HG03469 (cell line): ENCODE measurements at regions not wholly inside any gene's neighbourhood (a gene's known extent, or its start where the extent isn't known, plus 50 kb on each side); places are given as distances from the start of the nearest gene placed in this dataset.
"Not testable (repeated sequence)": the region's sequence is repeated elsewhere in the genome, so short reads cannot be mapped to it uniquely, and the experiment has no call there.

Source experiments
- ATAC-seq: cut with Tn5 transposase; IDR thresholded peaks from one replicate; pipeline ENCODE4 v1.9.1; 2021; ENCODE audit warnings: mild to moderate bottlenecking, moderate library complexity, moderate number of reproducible peaks; ENCODE audit not compliant: unreplicated experiment

GRCh38 chr2:83808878-83809277 is 650.2 kb downstream of the SUCLG1 start:
- ATAC-seq = no peak

GRCh38 chr2:83802604-83803003 is 656.5 kb downstream of the SUCLG1 start:
- ATAC-seq = no peak

DNA sequence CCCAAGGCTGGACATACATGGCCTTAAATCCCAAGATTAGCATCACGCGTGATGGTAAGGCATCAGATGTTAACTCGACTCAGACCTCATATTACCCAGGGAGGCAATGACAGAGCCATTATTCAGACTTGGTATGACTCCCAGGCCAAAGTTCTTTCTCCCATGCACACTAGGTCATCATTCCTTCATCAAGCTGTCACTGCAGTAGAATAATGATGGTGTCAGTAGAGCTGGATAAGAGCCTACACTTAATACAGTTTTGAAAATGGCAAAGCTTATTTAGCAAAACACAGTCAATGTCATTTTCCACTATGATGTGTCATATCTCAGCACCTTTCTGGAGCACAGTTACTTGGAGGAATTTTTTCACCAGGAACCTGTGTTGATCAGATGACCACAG is 663.3 kb downstream of the SUCLG1 start:
- no peak for ATAC-seq

DNA sequence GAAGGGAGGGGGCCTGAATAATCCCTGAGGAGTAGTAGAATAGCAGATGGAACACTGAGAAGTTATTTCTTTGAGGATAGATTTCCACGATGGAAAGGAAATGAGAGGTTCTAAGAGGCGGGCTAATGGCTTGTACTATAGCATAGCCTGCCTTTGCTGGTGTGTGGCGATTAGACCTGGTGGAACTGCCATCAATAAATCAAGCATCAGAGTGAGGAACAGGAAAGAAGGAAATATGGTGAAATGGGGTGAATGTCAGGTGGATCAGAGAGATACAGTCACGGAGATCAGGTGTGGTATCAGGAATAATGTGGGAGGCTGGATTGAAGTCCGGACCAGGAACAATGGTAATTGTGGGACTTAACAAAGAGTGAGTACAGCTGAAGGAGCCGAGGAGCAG is 668.6 kb downstream of the SUCLG1 start:
- not testable (repeated sequence) for ATAC-seq

- not testable (repeated sequence) for ATAC-seq
Measured at GRCh38 chr2:83789674-83790073, 669.4 kb downstream of the SUCLG1 start.

- ATAC-seq = not testable (repeated sequence)
Measured at GRCh38 chr2:83788938-83789566, 670.0 kb downstream of the SUCLG1 start.

GRCh38 chr2:83787189-83787588 is 671.9 kb downstream of the SUCLG1 start:
- no peak for ATAC-seq

- no peak for ATAC-seq
Measured at GRCh38 chr2:83786140-83786539, 672.9 kb downstream of the SUCLG1 start.

- no peak for ATAC-seq
Measured at GRCh38 chr2:83784947-83785346, 674.1 kb downstream of the SUCLG1 start.

DNA sequence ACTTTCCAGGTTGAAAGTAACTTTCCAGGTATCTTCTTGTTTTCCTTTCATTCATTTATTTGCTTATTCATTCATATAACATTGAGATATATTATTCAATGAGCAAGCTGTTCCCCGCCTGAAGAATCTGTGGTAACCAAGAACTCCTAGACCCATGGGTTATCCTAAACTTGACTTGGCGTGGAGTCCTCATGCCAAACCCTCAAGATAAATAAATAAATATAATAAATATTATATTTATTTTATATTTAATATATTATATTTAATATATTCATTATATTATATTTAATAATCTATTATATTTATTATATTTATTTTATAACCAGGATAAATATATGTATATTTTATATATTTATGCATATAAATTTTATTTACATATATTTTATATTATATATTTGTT is 674.8 kb downstream of the SUCLG1 start:
- ATAC-seq = no peak

DNA sequence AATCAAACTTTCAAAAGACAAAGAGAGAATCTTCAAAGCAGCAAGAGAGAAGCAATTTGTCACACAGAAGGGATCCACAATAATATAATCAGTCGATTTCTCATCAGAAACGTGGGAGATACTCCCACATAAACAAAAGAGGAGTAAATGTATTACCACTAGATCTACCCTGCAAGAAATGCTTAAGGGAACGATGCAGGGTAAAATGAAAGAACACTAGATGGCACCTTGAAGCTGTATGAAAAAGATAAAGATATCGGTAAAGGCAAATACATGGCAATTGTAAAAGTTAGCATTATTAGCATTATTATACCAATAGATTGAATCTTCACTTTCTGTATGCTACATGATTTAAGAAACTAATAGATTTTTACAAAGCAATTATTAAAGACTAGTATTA is 677.0 kb downstream of the SUCLG1 start:
- ATAC-seq = no peak

- no peak for ATAC-seq
Measured at GRCh38 chr2:83764447-83765005, 694.6 kb downstream of the SUCLG1 start.

DNA sequence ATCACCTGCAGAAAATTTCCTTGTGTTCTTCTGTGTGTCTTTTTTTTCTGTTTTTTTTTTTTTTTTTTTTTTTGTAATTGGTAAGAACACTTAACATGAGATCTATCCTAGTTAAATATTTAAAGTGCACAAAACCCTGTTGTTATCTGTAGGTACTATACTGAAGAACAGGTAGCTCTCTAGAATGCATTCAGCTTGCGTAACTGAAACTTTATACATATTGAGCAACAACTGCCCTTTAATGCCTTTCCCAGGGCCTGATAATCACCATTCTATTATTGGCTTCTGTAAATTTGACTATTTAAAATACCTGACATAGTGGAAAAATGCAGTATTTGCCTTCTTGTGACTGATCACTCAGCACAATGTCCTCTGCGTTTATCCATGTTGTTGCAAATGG is 701.8 kb downstream of the SUCLG1 start:
- ATAC-seq = no peak

DNA sequence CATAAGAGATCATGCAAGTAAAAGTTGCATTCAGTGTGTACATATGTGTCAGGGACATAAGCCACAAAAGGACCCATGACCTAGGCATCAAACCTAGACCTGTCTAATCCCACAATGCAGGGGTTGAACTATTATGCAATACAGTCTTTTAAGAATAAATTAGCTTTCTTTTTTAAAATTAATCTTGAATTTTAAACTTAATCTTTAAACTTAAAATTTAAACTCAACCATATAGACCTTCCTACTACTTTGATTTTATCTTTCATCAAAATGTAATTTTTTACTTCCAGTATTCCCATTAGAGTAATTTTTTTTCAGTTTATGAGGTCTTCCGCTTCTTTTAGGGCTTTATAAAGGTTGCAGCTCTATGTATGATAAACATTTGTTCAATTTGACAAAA is 702.9 kb downstream of the SUCLG1 start:
- no peak for ATAC-seq

GRCh38 chr2:83747141-83747540 is 711.9 kb downstream of the SUCLG1 start:
- no peak for ATAC-seq

DNA sequence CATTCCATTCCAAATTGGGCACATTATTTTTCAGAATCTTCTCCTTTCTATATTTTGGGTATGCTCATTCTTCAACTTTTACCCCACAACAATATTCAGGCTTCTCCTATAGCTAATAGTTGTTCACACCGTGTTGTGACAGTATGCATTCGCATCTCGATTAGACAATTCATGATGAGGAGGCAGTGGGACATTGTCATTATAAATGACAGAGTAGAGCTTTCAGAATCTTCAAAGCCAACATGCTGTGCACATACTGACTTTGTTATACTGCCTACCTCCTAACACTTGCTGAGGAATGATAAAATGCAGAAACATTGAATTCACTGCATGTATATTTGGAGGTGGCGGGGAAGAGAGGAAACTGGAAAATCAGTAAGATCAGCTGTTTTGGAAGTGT is 714.2 kb downstream of the SUCLG1 start:
- ATAC-seq = no peak

- no peak for ATAC-seq
Measured at GRCh38 chr2:83742117-83742782, 716.8 kb downstream of the SUCLG1 start.

GRCh38 chr2:83730223-83730622 is 728.9 kb downstream of the SUCLG1 start:
- no peak for ATAC-seq

- no peak for ATAC-seq
Measured at GRCh38 chr2:83725735-83726134, 733.3 kb downstream of the SUCLG1 start.

DNA sequence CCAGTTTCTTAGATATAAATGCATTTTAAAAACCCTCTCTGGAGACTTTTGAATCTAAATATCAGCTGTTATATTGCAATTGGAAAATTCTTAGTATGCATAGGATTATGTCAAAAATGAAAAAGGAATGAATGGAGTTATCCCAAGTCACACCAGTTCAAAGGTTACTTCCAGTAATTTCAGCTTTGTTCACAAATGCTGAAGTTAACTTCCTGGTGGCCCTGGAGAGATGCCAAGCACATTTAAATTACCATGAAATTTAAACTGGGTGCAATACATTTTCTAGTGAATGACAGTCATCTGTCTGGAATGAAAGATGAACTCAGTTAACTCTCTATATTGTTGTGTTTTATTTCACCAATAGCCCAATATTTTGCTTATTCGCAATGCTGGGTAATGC is 753.9 kb downstream of the SUCLG1 start:
- no peak for ATAC-seq

- no peak for ATAC-seq
Measured at GRCh38 chr2:83703598-83703997, 755.5 kb downstream of the SUCLG1 start.

DNA sequence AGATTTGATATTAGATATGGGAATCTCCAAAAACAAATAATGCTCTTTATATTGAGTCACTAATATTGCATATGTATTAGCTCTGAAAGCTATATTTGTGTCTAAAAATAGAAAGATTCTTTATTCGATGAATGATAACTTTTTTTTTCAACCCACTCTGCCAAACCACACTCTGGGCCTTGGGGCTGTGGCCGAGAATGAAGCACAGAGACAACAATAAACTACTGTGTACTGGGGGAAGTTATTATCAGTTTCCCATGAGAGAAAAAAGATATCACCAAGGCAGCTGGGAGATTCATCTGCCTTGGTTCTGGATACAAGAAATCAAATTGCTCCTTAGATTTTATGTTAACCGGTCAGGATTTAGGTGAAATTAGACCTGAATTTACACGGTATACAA is 762.2 kb downstream of the SUCLG1 start:
- no peak for ATAC-seq
